GM12892 (cell line): ENCODE measurements at regions not wholly inside any gene's neighbourhood (a gene's known extent, or its start where the extent isn't known, plus 50 kb on each side); places are given as distances from the start of the nearest gene placed in this dataset.

ENCODE experiments used
- POLR2A ChIP-seq: IDR thresholded peaks from 2 replicates; pipeline ENCODE4 v1.6.1; 2011; ENCODE audit warnings: low read depth, low read length, control low read depth
- POLR2AphosphoS5 ChIP-seq: IDR thresholded peaks from 2 replicates; pipeline ENCODE4 v1.6.1; 2011; ENCODE audit warnings: low read depth, low read length, control low read depth
- TAF1 ChIP-seq: IDR thresholded peaks from 2 replicates; pipeline ENCODE4 v1.6.1; 2011; ENCODE audit warnings: low read depth, mild to moderate bottlenecking, control low read depth, low read length, borderline replicate concordance

DNA sequence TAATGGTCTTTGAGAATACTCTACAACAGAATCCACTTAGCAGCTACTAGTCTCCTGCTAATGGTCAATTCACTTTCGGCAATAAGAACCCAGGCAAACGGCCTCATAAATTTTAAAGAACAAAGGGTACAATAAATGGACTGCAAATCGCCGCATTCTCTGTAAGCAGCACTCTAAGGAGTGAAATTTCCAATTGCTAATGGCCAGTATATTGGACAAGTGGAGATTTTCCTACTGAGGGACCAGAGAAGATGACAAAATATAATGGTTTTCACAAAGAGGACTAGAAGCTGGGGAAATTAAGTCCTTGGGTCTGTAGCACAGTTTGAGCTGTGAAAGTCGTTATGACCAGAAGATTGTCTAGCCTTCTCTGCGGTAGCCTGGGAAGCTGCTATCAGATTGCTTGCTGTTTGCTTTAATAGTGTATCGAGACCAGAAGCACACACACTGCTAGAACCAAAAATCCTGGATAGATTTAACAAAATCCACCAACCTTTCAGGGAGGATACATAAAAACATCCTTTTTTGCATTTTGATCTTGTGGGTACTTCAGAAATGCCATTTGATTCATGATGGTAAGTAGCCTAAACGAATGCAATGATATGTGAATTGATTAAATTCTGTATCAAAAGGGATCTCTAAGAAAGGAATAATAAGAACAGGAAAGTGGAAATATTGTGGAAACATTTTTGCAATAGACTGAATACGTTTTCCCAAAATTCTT, 53.6 kb upstream of the ATP8B1 start:
- no peak for TF ChIP-seq POLR2A
- TF ChIP-seq POLR2AphosphoS5 = no peak
- no peak for TF ChIP-seq TAF1
